ENCODE measurements at regions not wholly inside any gene's neighbourhood (a gene's known extent, or its start where the extent isn't known, plus 50 kb on each side); places are given as distances from the start of the nearest gene placed in this dataset.

- Mint-ChIP-seq H3K27me3 (no peaks in the 10 kb centered on the region), H3K4me3 (no peak overlapping the region), H3K27ac (no peak overlapping the region), H3K36me3 (no peaks in the 10 kb centered on the region), H3K9me3 (peaks cover 12% of the 10 kb centered on the region), H3K4me1 (ENCODE audit: low read depth) (no peaks in the 10 kb centered on the region)
- intact Hi-C loops (cut with micrococcal nuclease), result no loop called here
- ChIA-PET CTCF (no interaction called here), POLR2A (no interaction called here)
- no peak for DNase-seq
Observed at GRCh38 chr3:155029941-155030340, 50.2 kb upstream of the MME start.

GRCh38 chr3:155026999-155027591 is 53.0 kb upstream of the MME start:
- no peaks in the 10 kb centered on the region for H3K27me3 Mint-ChIP-seq
- ChIA-PET POLR2A (no interaction called here), CTCF (no interaction called here)
- no peak for DNase-seq
- no peaks in the 10 kb centered on the region for H3K4me1 Mint-ChIP-seq (ENCODE audit: low read depth)
- no peaks in the 10 kb centered on the region for H3K36me3 Mint-ChIP-seq
- intact Hi-C loops (cut with micrococcal nuclease), result no loop called here
- peaks cover 12% of the 10 kb centered on the region for H3K9me3 Mint-ChIP-seq
- no peak overlapping the region for H3K4me3 Mint-ChIP-seq
- H3K27ac Mint-ChIP-seq, result no peak overlapping the region

GRCh38 chr3:155024006-155024638 is 56.0 kb upstream of the MME start:
- intact Hi-C loops (cut with micrococcal nuclease), result no loop called here
- Mint-ChIP-seq H3K9me3 (peaks cover 6% of the 10 kb centered on the region), H3K4me1 (ENCODE audit: low read depth) (no peaks in the 10 kb centered on the region), H3K36me3 (no peaks in the 10 kb centered on the region), H3K27me3 (no peaks in the 10 kb centered on the region), H3K4me3 (no peak overlapping the region), H3K27ac (no peak overlapping the region)
- ChIA-PET POLR2A (no interaction called here), CTCF (interaction anchor here (0.6 kb wide), 1 partner anchor 202 kb away, joined by 3 read pairs; no protein-coding TSS in a partner anchor)
- no peak for DNase-seq

- Mint-ChIP-seq H3K4me1 (ENCODE audit: low read depth) (no peaks in the 10 kb centered on the region), H3K27me3 (no peaks in the 10 kb centered on the region), H3K36me3 (no peaks in the 10 kb centered on the region), H3K4me3 (no peak overlapping the region), H3K9me3 (peaks cover under 1% of the 10 kb centered on the region), H3K27ac (no peak overlapping the region)
- ChIA-PET CTCF (no interaction called here), POLR2A (no interaction called here)
- DNase-seq, result no peak
- intact Hi-C loops (cut with micrococcal nuclease), result no loop called here
Observed at GRCh38 chr3:155022896-155023295, 57.2 kb upstream of the MME start.

GRCh38 chr3:155019575-155019974 is 60.5 kb upstream of the MME start:
- CTCF ChIA-PET, result no interaction called here
- H3K4me1 Mint-ChIP-seq (ENCODE audit: low read depth), result no peaks in the 10 kb centered on the region
- no peak overlapping the region for H3K4me3 Mint-ChIP-seq
- H3K36me3 Mint-ChIP-seq, result no peaks in the 10 kb centered on the region
- no peaks in the 10 kb centered on the region for H3K27me3 Mint-ChIP-seq
- POLR2A ChIA-PET, result no interaction called here
- no peak overlapping the region for H3K27ac Mint-ChIP-seq
- no peak for DNase-seq
- intact Hi-C loops (cut with micrococcal nuclease), result no loop called here
- no peaks in the 10 kb centered on the region for H3K9me3 Mint-ChIP-seq

GRCh38 chr3:155018621-155019330 is 61.3 kb upstream of the MME start:
- ChIA-PET CTCF (no interaction called here), POLR2A (no interaction called here)
- H3K36me3 Mint-ChIP-seq, result no peaks in the 10 kb centered on the region
- H3K9me3 Mint-ChIP-seq, result no peaks in the 10 kb centered on the region
- no peak for DNase-seq
- H3K4me3 Mint-ChIP-seq, result no peak overlapping the region
- no peaks in the 10 kb centered on the region for H3K4me1 Mint-ChIP-seq (ENCODE audit: low read depth)
- intact Hi-C loops (cut with micrococcal nuclease), result no loop called here
- no peaks in the 10 kb centered on the region for H3K27me3 Mint-ChIP-seq
- no peak overlapping the region for H3K27ac Mint-ChIP-seq

- Mint-ChIP-seq H3K4me3 (no peak overlapping the region), H3K9me3 (peaks cover 4% of the 10 kb centered on the region), H3K36me3 (no peaks in the 10 kb centered on the region), H3K4me1 (ENCODE audit: low read depth) (no peaks in the 10 kb centered on the region), H3K27me3 (no peaks in the 10 kb centered on the region), H3K27ac (no peak overlapping the region)
- CTCF ChIA-PET, result no interaction called here
- DNase-seq, result no peak
- intact Hi-C loops (cut with micrococcal nuclease), result no loop called here
- POLR2A ChIA-PET, result no interaction called here
Observed at GRCh38 chr3:155015776-155016436, 64.2 kb upstream of the MME start.

GRCh38 chr3:155014953-155015352 is 65.2 kb upstream of the MME start:
- peaks cover 4% of the 10 kb centered on the region for H3K9me3 Mint-ChIP-seq
- intact Hi-C loops (cut with micrococcal nuclease), result no loop called here
- no peak overlapping the region for H3K27ac Mint-ChIP-seq
- H3K4me3 Mint-ChIP-seq, result no peak overlapping the region
- ChIA-PET CTCF (no interaction called here), POLR2A (no interaction called here)
- H3K36me3 Mint-ChIP-seq, result no peaks in the 10 kb centered on the region
- no peaks in the 10 kb centered on the region for H3K4me1 Mint-ChIP-seq (ENCODE audit: low read depth)
- DNase-seq, result no peak
- H3K27me3 Mint-ChIP-seq, result no peaks in the 10 kb centered on the region

GRCh38 chr3:155013427-155013826 is 66.7 kb upstream of the MME start:
- ChIA-PET POLR2A (no interaction called here), CTCF (no interaction called here)
- H3K27ac Mint-ChIP-seq, result no peak overlapping the region
- H3K4me1 Mint-ChIP-seq (ENCODE audit: low read depth), result no peaks in the 10 kb centered on the region
- H3K36me3 Mint-ChIP-seq, result no peaks in the 10 kb centered on the region
- intact Hi-C loops (cut with micrococcal nuclease), result no loop called here
- no peak for DNase-seq
- H3K9me3 Mint-ChIP-seq, result peaks cover 4% of the 10 kb centered on the region
- H3K27me3 Mint-ChIP-seq, result no peaks in the 10 kb centered on the region
- H3K4me3 Mint-ChIP-seq, result no peak overlapping the region

- no peak overlapping the region for H3K27ac Mint-ChIP-seq
- CTCF ChIA-PET, result no interaction called here
- no peak overlapping the region for H3K4me3 Mint-ChIP-seq
- no peaks in the 10 kb centered on the region for H3K4me1 Mint-ChIP-seq (ENCODE audit: low read depth)
- DNase-seq, result no peak
- POLR2A ChIA-PET, result no interaction called here
- intact Hi-C loops (cut with micrococcal nuclease), result no loop called here
- no peaks in the 10 kb centered on the region for H3K27me3 Mint-ChIP-seq
- peaks cover 4% of the 10 kb centered on the region for H3K9me3 Mint-ChIP-seq
- H3K36me3 Mint-ChIP-seq, result no peaks in the 10 kb centered on the region
Observed at GRCh38 chr3:155012584-155012983, 67.5 kb upstream of the MME start.

GRCh38 chr3:155010416-155010815 is 69.7 kb upstream of the MME start:
- intact Hi-C loops (cut with micrococcal nuclease), result no loop called here
- no peak for DNase-seq
- H3K4me1 Mint-ChIP-seq (ENCODE audit: low read depth), result no peaks in the 10 kb centered on the region
- ChIA-PET POLR2A (no interaction called here), CTCF (no interaction called here)
- H3K4me3 Mint-ChIP-seq, result no peak overlapping the region
- H3K36me3 Mint-ChIP-seq, result no peaks in the 10 kb centered on the region
- H3K27me3 Mint-ChIP-seq, result no peaks in the 10 kb centered on the region
- H3K9me3 Mint-ChIP-seq, result peaks cover 4% of the 10 kb centered on the region
- H3K27ac Mint-ChIP-seq, result no peak overlapping the region

- intact Hi-C loops (cut with micrococcal nuclease), result no loop called here
- CTCF ChIA-PET, result no interaction called here
- DNase-seq, result no peak
- no peaks in the 10 kb centered on the region for H3K27me3 Mint-ChIP-seq
- H3K9me3 Mint-ChIP-seq, result peaks cover 4% of the 10 kb centered on the region
- H3K27ac Mint-ChIP-seq, result no peak overlapping the region
- H3K4me1 Mint-ChIP-seq (ENCODE audit: low read depth), result no peaks in the 10 kb centered on the region
- H3K36me3 Mint-ChIP-seq, result no peaks in the 10 kb centered on the region
- POLR2A ChIA-PET, result no interaction called here
- no peak overlapping the region for H3K4me3 Mint-ChIP-seq
Observed at GRCh38 chr3:155009217-155009616, 70.9 kb upstream of the MME start.

- Mint-ChIP-seq H3K9me3 (peaks cover 3% of the 10 kb centered on the region), H3K4me1 (ENCODE audit: low read depth) (no peaks in the 10 kb centered on the region), H3K4me3 (no peak overlapping the region), H3K27me3 (no peaks in the 10 kb centered on the region), H3K27ac (no peak overlapping the region), H3K36me3 (no peaks in the 10 kb centered on the region)
- no peak for DNase-seq
- ChIA-PET POLR2A (no interaction called here), CTCF (no interaction called here)
- intact Hi-C loops (cut with micrococcal nuclease), result no loop called here
Observed at GRCh38 chr3:155007729-155008128, 72.4 kb upstream of the MME start.

All from activated CD4-positive, alpha-beta memory T cell treated with anti-CD3 and anti-CD28 coated beads for 36 hours (primary cell).